ENCODE measurements at regions not wholly inside any gene's neighbourhood (a gene's known extent, or its start where the extent isn't known, plus 50 kb on each side); places are given as distances from the start of the nearest gene placed in this dataset.

GRCh38 chr20:19113343-19113930, 99.0 kb upstream of the SLC24A3 start:
- Histone ChIP-seq H2BK20ac (ENCODE audit: low read length) (no peak overlapping the region), H3K79me2 (ENCODE audit: control insufficient read depth in 1 of 2, insufficient read depth in 2 of 2, low read length in 2 of 2) (no peaks in the 10 kb centered on the region), H2BK5ac (ENCODE audit: low read depth, low read length) (no peak overlapping the region), H4K20me1 (replicated peaks in 1 of 2; ENCODE audit: control insufficient read depth in 1 of 2, insufficient read depth in 2 of 2, low read length in 2 of 2) (no peaks in the 10 kb centered on the region), H2AFZ (ENCODE audit: low read length) (no peak overlapping the region), H3K14ac (ENCODE audit: insufficient read length) (no peak overlapping the region), H3K23ac (ENCODE audit: insufficient read length) (no peak overlapping the region), H3K4me3 (ENCODE audit: extremely low read depth in 1 of 4, insufficient read depth in 2 of 4, low read depth in 3 of 4, low read length in 4 of 4) (no peak overlapping the region), H2BK15ac (ENCODE audit: low read length) (no peak overlapping the region), H4K91ac (replicated peaks; ENCODE audit: insufficient read length, low read length) (no peak overlapping the region), H2AK5ac (ENCODE audit: low read depth, low read length) (no peak overlapping the region), H3K23me2 (ENCODE audit: low read depth, low read length) (no peaks in the 10 kb centered on the region), H3K56ac (replicated peaks; ENCODE audit: insufficient read length, low read depth, low read length) (no peak overlapping the region), H3K36me3 (ENCODE audit: control insufficient read depth in 2 of 4, insufficient read depth in 4 of 4, low read length in 3 of 4) (no peaks in the 10 kb centered on the region), H4K5ac (ENCODE audit: insufficient read length, low read depth, low read length) (no peak overlapping the region), H3K9me3 (ENCODE audit: insufficient read depth in 2 of 2, low read depth in 1 of 2, low read length in 1 of 2) (peaks cover 0 to under 1% of the 10 kb centered on the region in 2 experiments; a peak in 1 of 4 replicates), H3K27ac (ENCODE audit: low read depth, low read length) (no peak overlapping the region), H2BK12ac (ENCODE audit: low read depth, low read length) (no peak overlapping the region), H3K18ac (ENCODE audit: extremely low read depth, low read length) (no peak overlapping the region), H3K79me1 (ENCODE audit: low read depth, low read length) (no peaks in the 10 kb centered on the region), H3K27me3 (replicated peaks in 1 of 4; ENCODE audit: control insufficient read depth in 3 of 4, extremely low read depth in 1 of 4, insufficient read depth in 3 of 4, low read length in 3 of 4) (no peaks in the 10 kb centered on the region), H4K8ac (ENCODE audit: extremely low read depth, insufficient read depth, low read length) (no peak overlapping the region), H3K9ac (replicated peaks in 1 of 4; ENCODE audit: extremely low read depth in 1 of 4, low read depth in 3 of 4, low read length in 3 of 4) (no peak overlapping the region), H3K4me1 (replicated peaks in 1 of 4; ENCODE audit: control insufficient read depth in 3 of 4, insufficient read depth in 4 of 4, low read length in 3 of 4) (no peaks in the 10 kb centered on the region), H3K4me2 (ENCODE audit: insufficient read depth in 1 of 2, low read depth in 2 of 2, low read length in 2 of 2) (no peak overlapping the region), H3K4ac (replicated peaks; ENCODE audit: insufficient read length, low read depth, low read length) (no peak overlapping the region), H2BK120ac (replicated peaks; ENCODE audit: low read depth, low read length) (no peak overlapping the region)
- DNase-seq (ENCODE audit: low read depth in 1 of 2, low spot score in 2 of 2) (no peak), FAIRE-seq (no peak)
- WGBS, 2 experiments (ENCODE audit: extremely low coverage in 1 of 2, insufficient coverage in 1 of 2, insufficient read length in 1 of 2, insufficient replicate concordance in 2 of 2, low coverage in 1 of 2, low lambda C conversion rate in 2 of 2, missing lambda C conversion rate in 1 of 2), result 87% methylated on average over 5 of the region's 5 CpGs; no CpG with 5 or more reads in 1 of the 2 experiments
- TF ChIP-seq CBX5 (IDR thresholded peaks at IDR 0.05; ENCODE audit: low read depth, low read length), result no peak
- ChIA-PET CTCF (ENCODE audit: partially characterized antibody) (interaction anchor here (0.9 kb wide), 1 partner anchor 40 kb away, joined by 3 read pairs; no protein-coding TSS in a partner anchor), POLR2A (ENCODE audit: partially characterized antibody) (no interaction called here)

Measured in H1 (cell line).